ENCODE measurements at regions not wholly inside any gene's neighbourhood (a gene's known extent, or its start where the extent isn't known, plus 50 kb on each side); places are given as distances from the start of the nearest gene placed in this dataset.

DNA sequence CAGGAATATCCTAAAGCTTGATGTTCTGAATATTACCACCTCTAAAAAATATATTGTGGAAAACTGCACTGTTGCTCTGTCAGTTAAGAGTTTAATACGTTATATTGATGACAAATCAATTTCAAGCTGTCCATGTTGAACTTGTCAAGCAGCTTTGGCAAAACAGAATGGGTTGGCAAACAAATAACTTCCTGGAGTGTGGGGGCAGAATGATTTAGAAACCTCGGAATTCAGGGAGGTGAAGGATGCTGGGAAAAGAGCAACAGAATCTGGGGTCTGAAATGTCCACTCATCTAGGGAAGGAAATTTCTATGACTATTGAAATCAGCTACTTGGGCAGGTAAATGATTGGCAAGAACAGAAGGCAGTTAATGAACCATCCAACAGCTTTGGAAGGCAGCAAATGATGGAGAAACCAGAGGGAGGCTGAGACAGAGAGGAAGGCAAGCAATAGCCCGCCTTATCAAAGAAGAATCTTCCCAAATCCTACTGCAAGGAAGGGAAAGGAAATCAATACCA, 95.1 kb upstream of the PALS2 start:
- DNase-seq: no peak

DNA sequence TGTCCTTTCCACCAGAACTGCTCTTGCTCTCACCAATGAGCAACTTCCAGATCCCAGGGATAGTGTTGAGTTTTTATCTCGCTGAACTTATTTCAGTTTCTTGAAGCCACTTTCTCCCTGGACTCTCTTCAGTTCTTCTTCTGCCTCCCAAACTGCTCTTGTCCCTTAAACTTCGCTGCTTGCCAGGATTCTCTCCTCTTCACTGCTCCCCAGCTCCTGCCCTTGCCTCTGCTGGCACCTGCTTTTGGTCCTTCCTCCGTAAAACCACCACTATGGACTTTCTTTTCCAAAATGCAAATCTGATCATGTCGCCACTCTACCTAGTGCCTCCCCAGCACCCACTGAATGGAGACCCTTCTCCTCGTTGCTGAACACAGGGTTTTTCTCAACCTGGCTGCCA, 92.8 kb upstream of the PALS2 start:
- no peak for DNase-seq

DNA sequence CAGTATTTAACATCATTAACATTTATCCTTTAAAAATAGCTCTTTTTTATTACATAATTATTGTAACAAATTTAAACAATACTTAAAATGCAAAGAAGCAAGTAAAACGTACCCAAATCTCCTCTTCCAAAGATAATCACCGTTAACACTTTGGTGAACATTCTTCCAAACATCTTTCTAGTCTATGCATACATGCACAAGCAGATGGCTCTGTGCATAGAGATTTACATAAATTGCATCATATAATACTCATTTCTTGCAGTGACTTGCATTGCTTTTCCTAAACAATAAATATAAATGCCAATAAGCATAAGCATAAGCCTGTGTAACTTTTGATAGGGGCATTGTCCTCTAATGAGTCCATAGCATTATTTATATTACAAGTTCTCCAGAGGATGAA, 89.4 kb upstream of the PALS2 start:
- DNase-seq: no peak

DNA sequence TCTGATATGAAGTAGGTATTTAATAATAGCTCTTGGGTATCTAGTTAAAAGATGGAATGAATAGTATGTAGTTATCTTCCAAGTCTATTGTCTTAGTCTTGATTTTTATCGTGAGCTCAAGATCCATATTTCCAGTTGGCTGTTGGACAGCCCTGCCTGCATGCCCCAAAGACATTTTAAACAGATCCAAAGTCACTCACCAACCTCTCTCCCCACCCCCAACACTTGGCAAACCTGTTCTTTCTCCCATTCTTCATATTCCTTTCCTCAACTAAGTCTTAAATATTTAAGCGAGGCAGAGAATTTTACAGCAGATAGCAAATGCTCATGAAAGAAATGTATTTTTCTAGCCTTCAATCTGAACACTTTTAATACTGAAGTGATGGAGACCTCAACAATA, 80.7 kb upstream of the PALS2 start:
- no peak for DNase-seq

DNA sequence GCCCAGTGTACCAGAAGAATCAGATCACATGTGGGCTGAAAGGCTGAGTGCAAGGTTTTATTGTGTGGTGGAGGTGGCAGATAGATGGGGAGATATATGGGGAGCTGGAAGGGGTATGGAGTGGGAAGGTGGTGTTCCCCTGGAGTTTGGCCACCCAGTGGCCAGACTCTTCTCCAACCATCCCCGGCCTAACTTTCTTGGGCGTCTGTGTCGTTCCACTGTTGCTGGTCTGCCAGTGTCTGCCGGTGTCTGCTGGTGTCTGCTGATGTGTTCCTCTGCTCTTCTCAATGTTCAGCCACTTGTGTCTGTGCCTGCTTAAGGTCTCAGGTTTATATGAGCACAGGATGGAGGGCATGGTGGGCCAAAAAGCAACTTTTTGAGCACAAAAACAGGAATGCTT, 78.4 kb upstream of the PALS2 start:
- no peak for DNase-seq

DNA sequence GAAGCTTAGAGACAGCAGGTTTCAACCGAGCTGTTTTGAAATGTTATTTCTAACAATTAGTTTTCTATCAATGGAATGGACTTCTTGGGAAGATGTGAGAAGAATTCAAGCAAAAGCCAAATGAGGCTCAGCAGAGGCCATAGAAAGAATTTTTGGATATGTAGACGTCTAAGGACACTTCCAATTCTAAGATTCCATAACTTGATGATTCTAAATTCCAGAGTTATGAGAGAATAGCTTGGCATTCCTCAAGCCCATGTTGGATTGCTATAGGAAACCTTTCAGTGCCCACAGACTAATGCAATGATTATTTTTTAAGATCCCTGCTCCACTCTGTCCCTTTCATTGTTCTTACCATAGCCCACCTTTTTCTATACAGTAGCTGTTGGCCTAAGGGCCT, 77.2 kb upstream of the PALS2 start:
- DNase-seq: peak; percentile 2

DNA sequence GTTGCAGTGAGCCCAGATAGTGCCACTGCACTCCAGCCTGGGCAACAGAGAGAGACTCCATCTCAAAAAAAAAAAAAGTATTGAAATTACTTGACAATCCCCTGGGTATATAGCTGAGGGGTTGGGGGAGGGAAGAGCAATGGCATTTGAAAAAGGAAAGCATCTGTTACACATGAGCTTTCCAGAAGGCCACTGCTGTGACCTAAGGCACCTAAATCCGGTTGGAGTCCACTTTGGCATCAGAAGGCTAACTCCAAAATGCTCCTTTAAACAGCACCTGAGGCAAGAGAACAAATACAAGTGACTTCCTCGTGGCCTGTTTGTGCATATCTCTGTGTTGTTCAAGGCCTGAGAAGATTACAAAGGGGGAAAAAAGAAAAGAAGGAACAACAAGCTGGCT, 74.8 kb upstream of the PALS2 start:
- no peak for DNase-seq

DNA sequence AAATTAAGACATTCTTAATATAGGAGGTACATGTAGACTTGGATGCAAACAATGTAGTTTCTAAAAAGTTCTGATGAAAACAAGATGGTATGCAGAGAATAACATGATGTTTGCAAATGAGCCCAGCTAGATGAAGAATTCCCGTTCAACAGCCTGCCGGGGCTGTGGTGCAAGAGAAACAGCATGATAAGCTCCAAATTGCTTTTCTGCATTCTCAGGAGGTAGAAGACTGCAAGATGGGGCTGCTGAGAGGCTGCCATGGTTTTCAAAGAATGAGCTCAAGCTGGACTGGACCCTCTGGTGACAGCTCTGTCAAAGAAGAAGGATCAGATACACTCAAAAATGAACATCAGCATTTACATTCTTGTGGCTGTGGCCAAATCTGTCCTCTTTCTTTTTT, 73.4 kb upstream of the PALS2 start:
- DNase-seq: no peak

DNA sequence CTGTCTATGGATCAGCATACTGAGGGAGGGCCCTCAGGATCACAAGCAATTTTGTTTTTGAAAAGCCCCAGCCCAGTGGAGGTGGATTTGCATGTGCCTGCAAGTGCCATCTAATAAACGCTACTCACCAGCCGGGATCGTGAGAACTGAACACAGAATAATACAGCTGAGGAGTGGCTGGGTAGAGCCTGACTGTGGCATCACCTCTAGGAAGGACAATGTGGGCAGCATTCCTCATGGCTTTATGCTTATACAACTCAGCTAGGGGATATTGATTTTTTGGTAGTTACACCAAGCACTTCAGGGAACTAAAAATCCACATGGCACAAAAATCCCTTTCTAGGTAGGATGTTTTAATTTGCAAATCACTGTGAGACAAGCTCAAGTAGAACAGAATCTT, 72.7 kb upstream of the PALS2 start:
- no peak for DNase-seq

DNA sequence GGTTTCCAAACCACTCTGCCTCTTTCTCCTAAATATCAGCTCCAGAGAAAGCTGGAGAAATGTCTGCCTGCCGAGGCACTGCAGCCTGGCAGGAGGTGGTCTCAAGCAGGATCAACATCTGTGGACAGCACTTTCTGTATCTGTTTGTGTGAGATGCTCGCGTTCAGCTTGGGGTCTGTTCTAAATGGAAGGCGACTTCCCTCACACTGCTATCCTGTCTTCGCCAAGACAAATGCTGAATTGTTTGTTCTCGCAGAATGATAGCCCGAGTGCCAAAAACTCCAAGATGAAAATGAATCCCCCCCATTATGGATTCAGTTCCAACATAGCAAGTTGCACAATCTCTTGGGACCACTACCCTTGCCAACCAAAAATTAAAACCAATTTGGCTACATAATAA, 72.2 kb upstream of the PALS2 start:
- DNase-seq: no peak

DNA sequence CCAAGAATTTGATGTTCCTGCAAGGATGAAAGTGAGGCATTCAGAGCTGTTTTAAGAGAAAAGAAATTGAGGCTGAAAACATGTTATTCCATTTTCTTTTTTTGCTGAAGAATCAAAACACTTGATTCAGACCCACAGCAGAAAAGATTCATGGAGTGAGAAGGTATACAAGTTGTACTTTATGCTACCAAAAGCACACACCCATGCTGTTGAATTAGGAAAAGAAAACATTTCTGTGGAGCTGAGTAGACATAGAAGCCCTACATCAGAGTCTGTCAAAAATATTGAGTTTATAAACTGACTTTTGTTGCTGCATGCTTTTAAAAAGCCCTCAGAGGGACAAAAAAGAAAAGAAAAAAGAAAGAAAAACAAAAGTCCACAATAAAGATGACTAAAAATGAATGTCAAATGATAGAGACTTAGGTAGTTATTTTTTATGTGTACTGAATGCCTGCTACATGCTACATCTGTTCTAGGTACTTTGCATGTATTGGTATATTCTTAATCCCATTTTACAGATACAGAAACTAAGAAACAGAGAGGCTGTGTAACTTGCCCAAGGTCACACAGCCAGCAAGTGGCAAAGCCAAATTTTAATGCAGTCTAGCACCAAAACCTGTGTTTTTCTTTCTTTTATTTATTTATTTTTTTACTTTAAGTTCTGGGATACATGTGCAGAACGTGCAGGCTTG, 71.7 kb upstream of the PALS2 start:
- no peak for DNase-seq

DNA sequence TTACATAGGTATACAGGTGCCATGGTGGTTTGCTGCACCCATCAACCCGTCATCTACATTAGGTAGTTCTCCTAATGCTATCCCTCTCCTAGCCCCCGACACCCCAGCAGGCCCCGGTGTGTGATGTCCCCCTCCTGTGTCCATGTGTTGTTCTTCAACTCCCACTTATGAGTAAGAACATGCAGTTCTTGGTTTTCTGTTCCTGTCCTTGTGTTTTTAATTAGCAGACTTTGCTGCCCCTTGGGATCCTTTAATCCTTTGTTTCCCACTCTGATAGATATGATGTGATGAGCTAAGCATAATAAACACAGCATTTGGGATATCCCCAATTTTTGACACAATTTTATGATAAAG, 71.1 kb upstream of the PALS2 start:
- no peak for DNase-seq

DNA sequence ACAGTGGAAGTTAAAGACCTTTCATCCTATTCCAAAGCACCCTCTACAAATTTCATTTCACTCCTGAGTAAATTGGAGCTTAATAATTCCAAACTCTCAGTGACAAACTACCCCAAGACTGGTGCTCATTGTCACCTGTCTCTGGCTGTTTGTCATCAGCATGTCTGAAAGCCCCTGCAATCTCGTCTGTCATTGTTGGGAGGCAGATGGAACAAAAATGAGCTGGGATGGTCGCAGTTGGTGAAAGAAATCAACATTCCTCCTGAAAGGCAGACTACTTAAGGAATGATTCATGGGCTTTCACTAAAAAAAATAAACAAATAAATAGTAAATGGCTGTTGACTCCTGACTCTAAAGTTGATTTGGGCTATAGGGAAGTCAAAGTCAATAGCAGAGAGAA, 69.7 kb upstream of the PALS2 start:
- DNase-seq: no peak

DNA sequence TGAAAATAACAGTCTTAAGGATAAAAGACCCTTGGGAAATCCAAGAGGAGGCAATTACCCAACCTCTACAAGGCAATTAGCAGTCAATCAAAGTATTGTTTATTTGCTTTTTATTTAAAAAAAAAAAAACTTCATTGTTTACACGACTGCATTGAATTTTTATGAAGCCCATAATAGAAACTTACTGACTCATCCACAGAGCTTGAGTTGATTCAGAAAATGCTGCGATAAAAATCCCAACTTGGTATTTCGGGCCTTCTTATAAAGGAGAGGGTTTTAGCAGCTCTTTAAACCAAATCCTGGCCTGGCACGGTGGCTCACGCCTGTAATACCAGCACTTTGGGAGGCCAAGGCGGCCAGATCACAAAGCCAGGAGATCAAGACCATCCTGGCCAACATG, 69.2 kb upstream of the PALS2 start:
- no peak for DNase-seq

DNA sequence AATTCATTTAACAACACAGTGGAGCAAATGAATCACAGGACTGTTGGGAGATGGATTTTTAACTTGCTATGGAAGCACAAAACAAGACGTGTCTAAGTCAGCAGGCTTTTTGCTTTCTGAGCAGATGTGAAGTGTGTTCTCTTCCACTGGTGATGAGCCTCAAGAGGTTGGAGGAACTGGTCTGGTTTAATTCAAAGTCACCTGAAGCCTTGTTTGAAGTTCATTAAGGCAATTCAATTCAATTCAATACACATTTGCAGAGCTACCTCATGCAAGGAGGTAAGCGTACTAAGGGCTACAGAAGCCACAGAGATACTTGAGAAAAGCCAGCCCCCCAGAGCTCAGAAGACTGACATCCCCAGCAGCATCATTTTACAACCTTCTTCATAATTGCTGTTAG, 68.4 kb upstream of the PALS2 start:
- DNase-seq: no peak

DNA sequence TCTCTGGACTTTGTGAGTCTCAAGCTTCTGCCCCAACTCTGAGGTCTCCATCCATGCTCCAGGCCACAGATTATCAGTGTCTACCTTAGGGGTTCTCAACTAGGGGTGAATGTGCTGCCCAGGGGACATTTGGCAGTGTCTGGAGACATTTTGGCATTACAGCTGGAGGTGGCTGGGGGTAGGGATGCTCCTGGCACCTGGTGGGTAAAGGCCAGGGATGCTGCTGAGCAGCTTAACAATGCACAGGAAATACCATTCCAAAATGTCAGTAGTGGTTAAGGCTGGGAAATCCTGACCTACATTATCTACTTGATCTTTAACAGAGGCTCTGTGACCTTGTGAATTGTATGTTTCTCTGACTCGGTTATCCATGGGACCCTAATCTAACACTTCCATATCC, 67.3 kb upstream of the PALS2 start:
- DNase-seq: no peak

DNA sequence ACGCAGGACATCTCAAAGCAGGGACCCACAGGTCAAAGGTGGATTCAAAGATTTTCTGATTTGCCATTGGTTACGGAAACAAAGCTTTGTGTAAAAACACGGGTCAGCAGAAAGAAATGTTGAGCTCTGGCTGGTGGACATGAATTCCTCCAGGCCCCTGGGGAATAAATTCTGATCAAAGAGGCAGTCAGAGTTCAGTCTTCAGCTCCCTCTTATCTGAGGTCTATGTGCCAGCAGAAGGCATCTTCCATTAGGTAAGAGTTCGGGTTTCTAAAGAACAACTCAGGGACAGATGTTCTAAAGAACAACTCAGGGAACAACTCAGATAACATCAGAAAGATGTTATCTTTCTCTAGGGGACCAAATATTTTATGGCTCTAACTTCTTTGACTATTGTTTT, 64.9 kb upstream of the PALS2 start:
- no peak for DNase-seq

DNA sequence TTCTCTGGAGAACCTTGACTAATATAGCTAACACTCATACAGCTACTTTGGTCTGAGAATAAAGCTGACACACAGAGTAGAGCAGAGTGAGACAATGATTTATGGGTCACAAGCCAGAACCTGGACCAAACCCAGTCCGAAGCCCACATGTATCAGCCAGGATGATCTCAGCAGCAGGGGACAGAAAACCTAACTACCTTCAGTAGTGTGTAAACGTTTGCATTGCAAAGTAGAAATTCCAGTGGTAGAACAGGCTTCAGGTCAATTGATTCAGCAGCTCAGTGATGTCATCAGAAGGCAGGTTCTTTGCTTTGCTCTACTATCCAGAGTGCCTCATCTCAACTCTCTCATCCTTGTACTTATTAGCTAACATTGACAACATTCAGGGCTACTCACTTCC, 62.5 kb upstream of the PALS2 start:
- no peak for DNase-seq

DNA sequence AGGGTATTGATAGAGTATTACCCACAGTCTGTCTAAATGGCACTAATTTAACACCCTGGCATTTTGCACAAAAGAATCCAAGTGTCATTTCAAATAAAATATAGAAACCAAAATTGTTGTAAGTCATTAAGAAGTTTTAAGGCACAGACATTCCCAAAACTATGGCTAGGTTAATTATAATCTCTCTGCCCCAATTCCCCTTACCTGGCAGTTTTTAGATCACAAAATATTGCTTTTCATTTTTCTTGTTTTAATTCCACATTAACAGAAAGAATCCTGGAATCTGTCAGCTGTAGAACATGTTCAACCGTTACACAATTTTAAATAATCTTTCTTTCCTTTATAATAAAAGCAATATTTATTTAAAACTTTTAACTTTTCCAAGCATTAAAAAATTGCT, 56.1 kb upstream of the PALS2 start:
- DNase-seq: no peak

DNA sequence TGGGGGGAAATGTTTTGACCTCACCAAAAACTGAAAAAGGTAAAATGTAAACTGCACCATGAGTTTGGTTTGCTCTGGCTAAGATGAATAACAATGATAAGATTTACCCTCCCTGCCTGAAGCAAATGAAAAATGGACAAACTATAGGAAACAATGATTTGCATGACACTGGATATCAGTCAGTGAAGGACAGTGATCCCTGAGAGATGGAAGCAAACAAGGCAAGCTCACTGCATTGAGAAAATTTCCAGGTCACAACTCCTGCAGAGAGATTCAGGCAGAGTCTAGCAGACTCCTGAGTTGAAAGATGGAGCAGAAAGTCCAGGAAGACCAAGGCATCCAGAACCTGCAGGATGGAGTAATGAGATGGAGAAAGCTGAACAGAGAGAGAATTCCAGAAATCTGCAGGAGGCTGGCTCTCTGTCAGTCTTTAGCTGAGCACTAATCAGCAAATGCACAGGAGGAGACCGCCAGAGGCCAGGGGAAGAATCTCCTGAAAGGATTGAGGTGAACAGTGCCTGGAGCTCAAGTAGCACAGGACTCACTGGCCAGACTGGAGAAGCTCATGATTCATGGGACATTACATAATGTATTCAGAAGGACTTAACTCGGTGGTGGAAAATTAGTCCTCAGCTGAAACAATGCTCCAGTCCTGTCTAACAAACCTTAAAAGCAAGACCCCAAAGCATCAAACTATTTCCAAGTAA, 51.2 kb upstream of the PALS2 start:
- DNase-seq: no peak

All from fibroblast of upper back skin (primary cell).